HCT116 (cell line): ENCODE measurements at regions not wholly inside any gene's neighbourhood (a gene's known extent, or its start where the extent isn't known, plus 50 kb on each side); places are given as distances from the start of the nearest gene placed in this dataset.

Source experiments
- ATAC-seq: fragments of 200-7000 bp; cut with Tn5 transposase; 2 replicates; pipeline ENCODE4 v1.9.1; 2020; ENCODE audit warnings: mild to moderate bottlenecking, moderate library complexity
- BruUV-seq: library from RNA; stranded (reverse); fragments of 400-500 nt; replicated peaks from 2 replicates; lab custom pipeline; 2021; lab: Mats Ljungman, UMichigan
- CTCF ChIA-PET: fragments of 300-600 bp; sonication (Branson Sonifier 250); formaldehyde crosslinking; loops from one replicate; lab custom pipeline; 2021; ENCODE audit warnings: antibody characterized with exemption; lab: Charles Lee
- POLR2A ChIA-PET: fragments of 300-600, 350-600 bp; sonication (Branson Sonifier 250); formaldehyde crosslinking; loops from one replicate; lab custom pipeline; 2021; ENCODE audit warnings: antibody characterized with exemption; lab: Charles Lee
- RAD21 ChIA-PET, 2 experiments: fragments of 300-600 bp; sonication (Branson Sonifier 250); formaldehyde crosslinking; loops; one replicate each; lab custom pipeline; 2023; ENCODE audit warnings: low total read pairs in 2 of 2; ENCODE audit not compliant: uncharacterized antibody in 2 of 2, unreplicated experiment in 2 of 2, low non-redundant PET in 1 of 2; lab: Charles Lee
- DNase-seq: peaks from one replicate; pipeline ENCODE4 v3.0.0-alpha.2; 2010; ENCODE audit warnings: low read depth, low spot score
- H2AFZ ChIP-seq: fragments of 200-600 bp; shearing (Covaris generic), sonication (generic); 2 replicates; pipeline ENCODE4 v1.6.1; 2017; ENCODE audit warnings: low read depth, mixed run types, mixed read lengths, antibody characterized with exemption, low read length; ENCODE audit not compliant: poor library complexity, severe bottlenecking
- H3K27ac ChIP-seq: 2 replicates; pipeline ENCODE4 v1.5.1; 2012; ENCODE audit warnings: low read depth, low read length
- H3K27me3 ChIP-seq: fragments of 200-600 bp; sonication (generic); 2 replicates; pipeline ENCODE4 v1.6.1; 2016; ENCODE audit warnings: mixed run types, low read length, mixed read lengths; ENCODE audit not compliant: insufficient read depth
- H3K36me3 ChIP-seq, 2 experiments: fragments of 200-500 bp in 1 of 2; fragments of 200-600 bp in 1 of 2; sonication (Bioruptor generic) in 1 of 2; sonication (generic) in 1 of 2; 2 replicates each; pipeline versions ENCODE4 v1.5.1 to v1.6.1; 2014 to 2016; ENCODE audit warnings: low read length in 2 of 2, inconsistent platforms in 1 of 2, mixed read lengths in 1 of 2, mixed run types in 1 of 2; ENCODE audit not compliant: insufficient read depth in 2 of 2, control insufficient read depth in 1 of 2
- H3K4me1 ChIP-seq, 2 experiments: fragments of 200-600 bp in 1 of 2; sonication (generic) in 1 of 2; 2 replicates each; pipeline versions ENCODE4 v1.5.1 to v1.6.1; 2012 to 2017; ENCODE audit warnings: low read length in 2 of 2, inconsistent platforms in 1 of 2, mild to moderate bottlenecking in 1 of 2, mixed read lengths in 1 of 2, mixed run types in 1 of 2, moderate library complexity in 1 of 2; ENCODE audit not compliant: insufficient read depth in 2 of 2, control insufficient read depth in 1 of 2
- H3K4me2 ChIP-seq: fragments of 200-600 bp; sonication (generic); 2 replicates; pipeline ENCODE4 v1.6.1; 2017; ENCODE audit warnings: mixed run types, low read length, mixed read lengths
- H3K4me3 ChIP-seq, 2 experiments: fragments of 200-600 bp in 1 of 2; sonication (generic) in 1 of 2; replicated peaks in 1 of 2; 2 replicates each; pipeline ENCODE4 v1.5.1; 2011 to 2016; ENCODE audit warnings: low read length in 2 of 2, control low read depth in 1 of 2, low read depth in 1 of 2, mild to moderate bottlenecking in 1 of 2, mixed read lengths in 1 of 2, mixed run types in 1 of 2
- H3K79me2 ChIP-seq: fragments of 200-600 bp; sonication (generic); 2 replicates; pipeline ENCODE4 v1.6.1; 2017; ENCODE audit warnings: mild to moderate bottlenecking, mixed run types, low read length, moderate library complexity, mixed read lengths; ENCODE audit not compliant: insufficient read depth
- H3K9ac ChIP-seq: fragments of 200-600 bp; sonication (generic); 2 replicates; pipeline ENCODE4 v1.6.1; 2016; ENCODE audit warnings: low read length, mixed read lengths
- H3K9me2 ChIP-seq: fragments of 200-600 bp; sonication (generic), shearing (Covaris generic); 2 replicates; pipeline ENCODE4 v1.6.1; 2017; ENCODE audit warnings: mixed run types, mild to moderate bottlenecking, moderate library complexity; ENCODE audit not compliant: insufficient read depth
- H3K9me3 ChIP-seq, 2 experiments: fragments of 200-500 bp in 1 of 2; fragments of 200-600 bp in 1 of 2; sonication (Bioruptor generic) in 1 of 2; sonication (generic) in 1 of 2; 2 replicates each; pipeline ENCODE4 v1.6.1; 2014 to 2017; ENCODE audit warnings: low read length in 2 of 2, mixed read lengths in 2 of 2, inconsistent platforms in 1 of 2, low read depth in 1 of 2, mild to moderate bottlenecking in 1 of 2, mixed run types in 1 of 2, moderate library complexity in 1 of 2; ENCODE audit not compliant: control insufficient read depth in 1 of 2, insufficient read depth in 1 of 2
- H4K20me1 ChIP-seq: fragments of 200-600 bp; sonication (generic), shearing (Covaris generic); 2 replicates; pipeline ENCODE4 v1.6.1; 2017; ENCODE audit warnings: mixed run types, mild to moderate bottlenecking, moderate library complexity; ENCODE audit not compliant: insufficient read depth
- ATF3 ChIP-seq: IDR thresholded peaks from 2 replicates; pipeline ENCODE4 v1.6.1; 2012
- CTCF ChIP-seq, 3 experiments: fragments of 200-600 bp in 1 of 3; sonication (generic) in 1 of 3; IDR thresholded peaks in 2 of 3; conservative IDR thresholded peaks in 1 of 3; 2 replicates each; pipeline ENCODE4 v1.5.1; 2012 to 2017; ENCODE audit warnings: low read depth in 2 of 3, low read length in 2 of 3, antibody characterized with exemption in 1 of 3, borderline replicate concordance in 1 of 3, control low read depth in 1 of 3, mild to moderate bottlenecking in 1 of 3, mixed read lengths in 1 of 3, mixed run types in 1 of 3, moderate library complexity in 1 of 3; ENCODE audit not compliant: insufficient read depth in 1 of 3
- POLR2A ChIP-seq: IDR thresholded peaks from 2 replicates; pipeline ENCODE4 v1.7.0; 2011; ENCODE audit warnings: borderline replicate concordance; ENCODE audit not compliant: insufficient read depth, insufficient read length; ENCODE audit errors: extremely low read depth
- POLR2AphosphoS5 ChIP-seq: IDR thresholded peaks from 2 replicates; pipeline ENCODE4 v1.6.1; 2011; ENCODE audit warnings: mild to moderate bottlenecking, low read depth, low read length, moderate library complexity
- RAD21 ChIP-seq: IDR thresholded peaks from 2 replicates; pipeline ENCODE4 v1.6.1; 2012; ENCODE audit warnings: low read depth, mild to moderate bottlenecking
- YY1 ChIP-seq: IDR thresholded peaks from 2 replicates; pipeline ENCODE4 v1.6.1; 2011; ENCODE audit warnings: low read length, low read depth, moderate library complexity, mild to moderate bottlenecking; ENCODE audit not compliant: insufficient replicate concordance; ENCODE audit errors: extremely low read depth
- intact Hi-C: fragments of 100-400 bp; cut with micrococcal nuclease; formaldehyde crosslinking; loops from 2 replicates; pipeline ENCODE4 v1.10.0; 2022

DNA sequence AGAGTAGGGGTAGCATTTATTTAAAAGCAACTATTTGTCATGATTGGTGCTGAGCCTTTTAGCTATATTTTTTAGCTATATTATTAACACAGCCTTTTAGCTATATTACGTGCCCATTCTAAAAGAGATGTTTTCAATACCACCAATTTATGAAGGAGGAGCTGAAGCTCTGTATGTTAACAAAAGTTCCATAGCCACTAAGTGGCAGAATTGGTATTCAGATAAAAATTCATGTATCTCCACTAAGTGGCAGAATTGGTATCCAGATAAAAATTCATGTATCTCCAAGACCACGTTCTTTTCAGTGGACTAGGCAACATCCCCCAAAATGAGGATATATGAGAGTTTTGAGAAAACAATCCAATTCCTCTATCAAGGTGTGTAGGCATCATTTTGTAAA, 268.6 kb downstream of the HGF start:
- ChIA-PET POLR2A (no interaction called here), CTCF (interaction anchor here (0.7 to 5.2 kb wide), 14 partner anchors 17 to 1228 kb away, joined by 3 to 89 read pairs (median 4); no protein-coding TSS in a partner anchor), RAD21 (interaction anchor here (1.0 to 2.6 kb wide), 4 partner anchors 18 to 515 kb away, joined by 3 to 13 read pairs (median 4); no protein-coding TSS in a partner anchor)
- no peaks in the 10 kb centered on the region for H3K36me3 ChIP-seq
- intact Hi-C loops: loop anchor here (1.0 kb wide), 2 partner anchors 215 to 276 kb away; no protein-coding TSS in a partner anchor
- H3K27me3 ChIP-seq: no peaks in the 10 kb centered on the region
- H3K9me2 ChIP-seq: no peaks in the 10 kb centered on the region
- no peak for ATAC-seq
- H4K20me1 ChIP-seq: no peaks in the 10 kb centered on the region
- no TSS peak for BruUV-seq
- no peak overlapping the region for H3K4me2 ChIP-seq
- H3K9me3 ChIP-seq: no peaks in the 10 kb centered on the region
- TF ChIP-seq RAD21 (peak; percentile 80), YY1 (no peak), ATF3 (no peak), CTCF (IDR thresholded peaks at IDR 0.05 in 2 of 3, conservative IDR thresholded peaks at IDR 0.05 in 1 of 3; ENCODE audit: borderline replicate concordance in 1 of 3, insufficient read depth in 1 of 3, low read depth in 2 of 3, low read length in 2 of 3) (peak; percentile 9 to 95 (median 46); a peak in 4 of 6 replicates), POLR2AphosphoS5 (no peak)
- H2AFZ ChIP-seq: peak overlapping the region; percentile 76
- no peak overlapping the region for H3K27ac ChIP-seq
- no peaks in the 10 kb centered on the region for H3K79me2 ChIP-seq
- DNase-seq: peak; percentile 13
- H3K4me1 ChIP-seq: peaks cover 0 to 5% of the 10 kb centered on the region in 2 experiments; a peak in 1 of 4 replicates
- no peak overlapping the region for H3K9ac ChIP-seq
- H3K4me3 ChIP-seq: no peak overlapping the region

GRCh38 chr7:81500631-81501030, 269.2 kb downstream of the HGF start:
- Histone ChIP-seq H3K36me3 (no peaks in the 10 kb centered on the region), H3K9me2 (no peaks in the 10 kb centered on the region), H3K4me1 (peaks cover 0 to 5% of the 10 kb centered on the region in 2 experiments; a peak in 1 of 4 replicates), H3K9ac (no peak overlapping the region), H3K9me3 (no peaks in the 10 kb centered on the region), H3K4me2 (no peak overlapping the region), H3K27me3 (no peaks in the 10 kb centered on the region), H3K27ac (no peak overlapping the region), H4K20me1 (no peaks in the 10 kb centered on the region), H2AFZ (peak overlapping the region; percentile 76), H3K79me2 (no peaks in the 10 kb centered on the region), H3K4me3 (no peak overlapping the region)
- intact Hi-C loops: loop anchor here (1.0 kb wide), 2 partner anchors 216 to 277 kb away; no protein-coding TSS in a partner anchor
- ChIA-PET CTCF (interaction anchor here (0.7 to 5.2 kb wide), 15 partner anchors 17 to 1229 kb away, joined by 3 to 89 read pairs (median 4); no protein-coding TSS in a partner anchor), RAD21 (interaction anchor here (0.6 to 2.6 kb wide), 7 partner anchors 18 to 1105 kb away, joined by 3 to 13 read pairs (median 3); no protein-coding TSS in a partner anchor), POLR2A (no interaction called here)
- TF ChIP-seq RAD21: no peak
- no peak for TF ChIP-seq POLR2A
- no TSS peak for BruUV-seq
- no peak for ATAC-seq
- no peak for DNase-seq
